Smooth muscle cell (in vitro differentiated cells): ENCODE measurements at regions not wholly inside any gene's neighbourhood (a gene's known extent, or its start where the extent isn't known, plus 50 kb on each side); places are given as distances from the start of the nearest gene placed in this dataset.

Experiments
- DNase-seq: peaks from one replicate; lab custom pipeline; 2025; ENCODE audit not compliant: unreplicated experiment; lab: John Stamatoyannopoulos, UW
- H2AFZ ChIP-seq: fragments of 200-600 bp; sonication (generic); 2 replicates; pipeline ENCODE4 v1.6.0; 2016; ENCODE audit warnings: antibody characterized with exemption, low read depth, mild to moderate bottlenecking
- H3F3A ChIP-seq: fragments of 200-600 bp; sonication (generic); 2 replicates; pipeline ENCODE4 v1.6.0; 2017; ENCODE audit warnings: antibody characterized with exemption, low read depth
- H3K27ac ChIP-seq: fragments of 200-600 bp; sonication (generic); 2 replicates; pipeline ENCODE4 v1.5.1; 2016; ENCODE audit warnings: low read depth, mild to moderate bottlenecking
- H3K27me3 ChIP-seq: fragments of 200-600 bp; sonication (generic); 2 replicates; pipeline ENCODE4 v1.6.1; 2016; ENCODE audit warnings: low read depth, mild to moderate bottlenecking
- H3K36me3 ChIP-seq: fragments of 200-600 bp; sonication (generic); 2 replicates; pipeline ENCODE4 v1.5.1; 2016; ENCODE audit warnings: low read depth
- H3K4me1 ChIP-seq: fragments of 200-600 bp; sonication (generic); 2 replicates; pipeline ENCODE4 v1.5.1; 2016; ENCODE audit warnings: low read depth
- H3K4me2 ChIP-seq: fragments of 200-600 bp; sonication (generic); 2 replicates; pipeline ENCODE4 v1.6.0; 2016; ENCODE audit warnings: mild to moderate bottlenecking
- H3K4me3 ChIP-seq: fragments of 200-600 bp; sonication (generic); 2 replicates; pipeline ENCODE4 v1.5.1; 2016; ENCODE audit warnings: mild to moderate bottlenecking
- H3K79me2 ChIP-seq: fragments of 200-600 bp; sonication (generic); 2 replicates; pipeline ENCODE4 v1.6.0; 2016; ENCODE audit warnings: low read depth, mild to moderate bottlenecking
- H3K9ac ChIP-seq: fragments of 200-600 bp; sonication (generic); 2 replicates; pipeline ENCODE4 v1.6.0; 2016; ENCODE audit warnings: low read depth
- H3K9me3 ChIP-seq: fragments of 200-600 bp; sonication (generic); replicated peaks from 2 replicates; pipeline ENCODE4 v1.5.1; 2016; ENCODE audit warnings: low read depth
- H4K20me1 ChIP-seq: fragments of 200-600 bp; sonication (generic); 2 replicates; pipeline ENCODE4 v1.6.0; 2016; ENCODE audit warnings: low read depth
- CTCF ChIP-seq: fragments of 200-600 bp; sonication (generic); IDR thresholded peaks from 2 replicates; pipeline ENCODE4 v1.5.1; 2017; ENCODE audit warnings: borderline replicate concordance, mild to moderate bottlenecking, antibody characterized with exemption; ENCODE audit not compliant: insufficient read depth, poor library complexity, severe bottlenecking
- WGBS: methylation state at CpG from one replicate; pipeline ENCODE4 v1.1.7; 2016; ENCODE audit warnings: low lambda C conversion rate; 5-methylcytosine and 5-hydroxymethylcytosine counted together

GRCh38 chr17:5662409-5663085 is 78.2 kb upstream of the NLRP1 start:
- WGBS, result 78% methylated on average over 7 of the region's 7 CpGs
- Histone ChIP-seq H3K4me1 (no peaks in the 10 kb centered on the region), H3K9ac (no peak overlapping the region), H2AFZ (no peak overlapping the region), H4K20me1 (no peaks in the 10 kb centered on the region), H3F3A (no peaks in the 10 kb centered on the region), H3K27me3 (peaks cover 11% of the 10 kb centered on the region), H3K36me3 (no peaks in the 10 kb centered on the region), H3K27ac (no peak overlapping the region), H3K4me2 (no peak overlapping the region), H3K9me3 (no peaks in the 10 kb centered on the region), H3K79me2 (no peaks in the 10 kb centered on the region), H3K4me3 (no peak overlapping the region)
- no peak for DNase-seq
- TF ChIP-seq CTCF, result no peak

DNA sequence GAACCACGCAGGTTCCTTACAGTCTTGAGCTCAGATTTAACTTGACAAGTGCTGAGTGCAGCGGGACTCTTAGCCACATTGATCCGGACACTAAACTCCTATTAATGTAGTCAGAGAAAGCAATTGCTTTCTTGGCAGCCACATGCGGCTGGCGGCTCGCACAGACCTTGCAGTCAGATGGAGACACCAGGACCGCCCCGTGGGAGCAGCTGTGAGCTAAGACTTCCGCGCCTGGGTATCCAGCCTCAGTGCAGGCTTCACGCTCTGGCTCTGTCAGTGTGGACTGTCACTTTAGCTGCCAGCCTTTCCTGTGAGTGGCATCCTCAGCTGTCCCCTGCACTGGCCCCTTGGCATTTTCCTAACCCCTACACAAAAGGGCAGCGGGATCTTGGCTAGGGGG is 80.9 kb upstream of the NLRP1 start:
- H3K4me1 ChIP-seq, result no peaks in the 10 kb centered on the region
- no peaks in the 10 kb centered on the region for H3K36me3 ChIP-seq
- H4K20me1 ChIP-seq, result no peaks in the 10 kb centered on the region
- H3K4me2 ChIP-seq, result no peak overlapping the region
- no peak for TF ChIP-seq CTCF
- H3F3A ChIP-seq, result no peaks in the 10 kb centered on the region
- H3K79me2 ChIP-seq, result no peaks in the 10 kb centered on the region
- H2AFZ ChIP-seq, result no peak overlapping the region
- 95% methylated on average over 12 of the region's 12 CpGs for WGBS
- H3K9me3 ChIP-seq, result no peaks in the 10 kb centered on the region
- DNase-seq, result no peak
- no peak overlapping the region for H3K9ac ChIP-seq
- H3K27me3 ChIP-seq, result peaks cover 23% of the 10 kb centered on the region
- no peak overlapping the region for H3K4me3 ChIP-seq
- no peak overlapping the region for H3K27ac ChIP-seq

- DNase-seq, result no peak
- Histone ChIP-seq H2AFZ (no peak overlapping the region), H3K9me3 (no peaks in the 10 kb centered on the region), H3K4me3 (no peak overlapping the region), H3K27ac (no peak overlapping the region), H3K27me3 (peaks cover 23% of the 10 kb centered on the region), H3K36me3 (no peaks in the 10 kb centered on the region), H3K4me2 (no peak overlapping the region), H3K4me1 (no peaks in the 10 kb centered on the region), H3F3A (no peaks in the 10 kb centered on the region), H3K9ac (no peak overlapping the region), H3K79me2 (no peaks in the 10 kb centered on the region), H4K20me1 (no peaks in the 10 kb centered on the region)
- TF ChIP-seq CTCF, result no peak
- 68% methylated on average over 6 of the region's 6 CpGs for WGBS
Observed at GRCh38 chr17:5667871-5668270, 83.6 kb upstream of the NLRP1 start.

- Histone ChIP-seq H3K9me3 (no peaks in the 10 kb centered on the region), H3K27ac (no peak overlapping the region), H3K79me2 (no peaks in the 10 kb centered on the region), H2AFZ (no peak overlapping the region), H3K36me3 (no peaks in the 10 kb centered on the region), H3F3A (no peaks in the 10 kb centered on the region), H4K20me1 (no peaks in the 10 kb centered on the region), H3K4me3 (no peak overlapping the region), H3K4me1 (no peaks in the 10 kb centered on the region), H3K4me2 (no peak overlapping the region), H3K27me3 (peaks cover 16% of the 10 kb centered on the region), H3K9ac (no peak overlapping the region)
- 89% methylated on average over 2 of the region's 2 CpGs for WGBS
- TF ChIP-seq CTCF, result no peak
- no peak for DNase-seq
Observed at GRCh38 chr17:5668557-5669138, 84.3 kb upstream of the NLRP1 start.
